Midbrain (tissue), 1 donor: ENCODE measurements at regions not wholly inside any gene's neighbourhood (a gene's known extent, or its start where the extent isn't known, plus 50 kb on each side); places are given as distances from the start of the nearest gene placed in this dataset.
"Not testable (repeated sequence)": the region's sequence is repeated elsewhere in the genome, so short reads cannot be mapped to it uniquely, and the experiment has no call there.

Experiments
- DNase-seq: peaks from one replicate; lab custom pipeline; 2025; lab: John Stamatoyannopoulos, UW

DNA sequence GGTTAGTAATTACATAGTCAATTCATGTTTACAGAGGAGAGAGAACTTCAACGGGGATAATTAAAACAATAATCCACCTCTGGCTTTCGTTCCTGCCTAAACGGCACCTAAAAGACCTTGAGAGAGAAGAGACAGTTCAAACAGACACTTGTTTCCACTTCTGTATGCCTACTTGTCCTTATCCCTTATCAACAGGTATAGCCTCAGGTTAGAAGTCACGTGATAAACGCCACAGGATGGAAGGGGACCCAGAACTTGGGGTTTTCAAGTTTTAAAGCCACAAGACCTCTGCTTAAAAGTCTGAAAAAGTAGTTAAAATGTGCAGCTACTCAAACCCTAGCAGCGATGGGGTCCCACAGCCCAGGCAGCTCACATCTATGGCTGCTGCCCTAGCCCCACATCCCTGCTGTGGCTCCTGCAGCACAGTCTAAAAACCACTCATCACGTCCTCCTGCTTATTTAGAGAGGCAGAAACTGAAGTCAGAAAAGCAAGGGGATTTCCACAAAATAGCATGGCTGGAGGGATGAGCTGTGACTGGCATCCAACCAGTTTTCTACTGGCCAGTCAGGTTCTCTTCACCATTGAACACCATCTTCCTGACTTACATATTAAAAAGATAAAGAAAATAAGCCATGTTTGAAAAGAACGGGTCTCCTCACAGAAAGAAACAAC, 51.2 kb upstream of the SEC16B start:
- DNase-seq = no peak

DNA sequence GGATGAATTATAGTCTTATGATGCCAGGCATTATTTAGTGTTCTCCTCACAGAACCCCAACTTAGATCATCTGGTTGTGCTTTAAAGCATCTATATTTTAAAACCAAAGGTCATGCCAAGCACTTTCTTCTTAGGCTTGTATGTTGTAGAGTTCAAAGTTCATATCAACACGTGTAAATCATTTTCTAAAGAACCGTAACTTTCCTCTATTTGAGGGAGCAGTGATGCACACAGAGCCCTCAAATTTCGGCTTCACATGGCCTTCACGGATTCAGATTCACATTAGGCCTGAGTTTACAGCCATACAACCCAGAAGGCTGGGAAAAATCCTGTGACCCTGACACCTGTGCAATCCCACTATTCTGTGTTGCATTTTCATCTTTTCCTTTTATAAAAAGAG, 52.1 kb upstream of the SEC16B start:
- no peak for DNase-seq

DNA sequence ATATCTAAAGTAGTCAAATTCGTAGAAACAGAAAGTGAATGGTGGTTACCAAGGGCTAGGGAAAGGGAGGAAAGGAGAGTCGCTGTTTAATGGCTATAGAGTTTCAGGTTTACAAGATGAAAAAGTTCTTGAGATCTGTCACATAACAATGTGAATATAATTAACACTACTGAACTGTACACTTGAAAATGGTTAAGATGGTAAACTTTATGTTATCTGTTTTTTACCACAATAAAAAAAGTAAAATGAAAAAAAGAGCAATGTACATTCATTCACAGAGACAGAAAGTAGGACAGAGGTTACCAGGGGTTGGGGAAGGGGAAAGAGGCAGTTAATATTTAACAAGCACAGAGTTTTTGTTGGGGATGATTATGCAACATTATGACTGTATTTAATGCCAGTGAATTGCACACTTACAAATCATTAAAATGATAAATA, 53.3 kb upstream of the SEC16B start:
- DNase-seq = no peak

DNA sequence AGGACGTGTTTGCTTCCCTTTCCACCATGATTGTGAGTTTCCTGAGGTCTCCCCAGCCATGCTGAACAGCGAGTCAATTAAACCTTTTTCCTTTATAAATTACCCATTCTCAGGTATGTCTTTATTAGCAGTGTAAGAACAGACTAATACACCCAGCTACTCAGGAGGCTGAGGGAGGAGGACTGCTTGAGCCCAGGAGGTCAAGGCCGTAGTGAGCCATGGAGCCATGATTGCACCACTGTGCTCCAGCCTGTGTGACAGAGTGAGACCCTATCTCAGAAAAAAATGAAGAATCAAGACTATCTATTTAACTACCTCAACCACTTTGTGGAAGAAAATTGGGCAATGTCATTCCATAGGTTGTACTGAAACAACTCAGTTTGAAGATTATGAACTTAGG, 54.6 kb upstream of the SEC16B start:
- DNase-seq = no peak

DNA sequence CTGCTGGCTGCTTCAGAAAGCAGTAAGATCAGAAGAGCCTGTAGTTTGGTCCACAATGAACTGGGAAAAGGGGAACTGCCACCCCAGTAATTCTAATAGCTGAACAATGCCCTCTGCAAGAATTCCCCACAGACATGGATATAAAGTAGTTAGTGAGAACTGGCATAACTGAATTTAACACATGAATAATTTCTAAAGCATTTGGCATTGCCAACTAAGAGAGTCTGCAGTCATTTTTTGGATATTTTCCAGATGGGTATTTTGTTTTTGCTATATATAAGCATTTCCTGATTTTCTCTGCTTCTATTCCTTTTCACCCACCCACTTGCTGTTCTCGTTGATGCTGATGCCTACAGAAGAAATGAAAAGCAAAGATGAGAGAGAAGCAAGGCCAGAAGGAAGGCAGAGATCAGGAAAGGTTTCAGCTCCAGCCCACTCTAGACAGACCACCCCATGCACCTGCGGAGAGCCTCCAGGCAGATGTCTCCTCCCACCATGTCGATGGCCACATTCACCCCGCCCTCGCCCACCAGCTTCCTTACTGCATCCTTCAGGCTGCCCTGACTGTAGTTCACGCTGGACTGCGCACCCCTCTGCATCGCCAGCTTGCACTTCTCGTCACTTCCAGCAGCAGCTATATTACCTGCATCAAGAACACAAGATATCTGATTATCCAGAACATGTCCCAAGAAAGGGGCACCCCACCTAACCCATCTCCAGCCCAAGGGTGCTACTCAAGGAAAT, 55.9 kb upstream of the SEC16B start:
- DNase-seq = no peak

DNA sequence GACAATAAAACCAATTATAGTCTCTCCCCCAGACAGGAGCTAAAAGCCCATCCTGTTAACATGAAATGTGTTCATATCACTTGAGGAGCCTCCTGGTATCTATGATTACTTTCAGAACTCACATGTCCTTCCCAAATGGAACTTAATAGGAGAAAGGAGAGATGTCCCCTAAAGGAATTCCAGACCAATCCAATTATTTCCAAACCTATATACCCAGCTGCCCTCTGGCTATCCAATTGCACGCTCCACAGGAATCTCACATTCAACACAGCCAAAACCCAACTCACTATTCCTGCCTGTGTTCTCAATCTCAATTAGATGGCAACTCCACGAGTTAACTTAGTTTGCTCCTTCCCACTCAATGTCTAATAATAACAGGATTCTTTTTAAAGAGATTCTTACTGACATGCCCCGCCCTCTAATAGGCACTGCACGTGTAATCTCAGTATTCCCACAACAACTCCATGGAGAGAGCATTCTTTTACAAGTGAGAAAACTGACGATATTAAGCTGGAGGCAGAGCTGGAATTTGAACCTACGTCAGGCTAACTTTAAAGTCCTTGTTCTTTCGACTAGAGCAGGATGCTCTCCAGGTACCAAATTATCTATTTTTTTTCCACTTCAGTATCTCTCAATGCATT, 59.1 kb upstream of the SEC16B start:
- no peak for DNase-seq

DNA sequence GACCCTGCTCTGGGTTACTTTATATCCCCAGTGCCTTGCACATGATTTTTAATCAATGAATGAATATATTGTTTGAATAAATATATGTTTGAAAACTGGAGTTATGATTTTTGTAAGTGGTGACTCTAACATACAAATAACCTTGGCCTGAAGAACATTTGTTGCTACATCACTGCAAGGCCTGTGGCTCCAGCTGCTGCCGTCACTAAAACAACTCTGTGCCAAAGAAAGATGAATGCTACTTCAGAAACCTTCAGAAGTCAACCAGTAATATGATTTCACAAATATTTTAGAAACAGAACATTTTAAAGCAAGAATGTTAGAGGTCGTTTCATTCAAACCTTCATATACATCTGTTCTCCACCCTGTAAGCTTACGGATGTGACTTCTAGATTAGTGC, 60.6 kb upstream of the SEC16B start:
- DNase-seq = no peak

DNA sequence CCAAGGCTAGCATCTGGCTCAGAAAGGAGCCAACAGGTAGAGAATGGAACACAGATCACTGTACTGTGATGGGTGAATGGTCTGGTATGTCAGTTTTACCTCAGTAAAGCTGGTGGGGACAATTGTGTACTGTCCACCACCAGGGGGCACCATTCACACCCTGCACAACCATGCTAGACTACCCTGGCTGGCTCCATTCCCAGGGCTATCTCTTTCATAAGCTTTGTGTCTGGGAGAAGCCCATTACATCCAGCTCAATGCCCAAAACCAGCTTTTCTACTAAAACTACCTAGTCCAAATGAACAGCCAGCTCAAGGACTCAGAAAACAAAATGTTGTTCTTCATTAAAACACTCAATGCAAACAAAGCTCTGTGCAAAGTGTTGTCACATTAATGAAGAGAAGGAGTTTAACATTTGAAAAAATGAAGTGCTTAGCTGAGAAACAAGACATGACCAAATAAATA, 62.0 kb upstream of the RASAL2 start:
- DNase-seq = peak; percentile 84

DNA sequence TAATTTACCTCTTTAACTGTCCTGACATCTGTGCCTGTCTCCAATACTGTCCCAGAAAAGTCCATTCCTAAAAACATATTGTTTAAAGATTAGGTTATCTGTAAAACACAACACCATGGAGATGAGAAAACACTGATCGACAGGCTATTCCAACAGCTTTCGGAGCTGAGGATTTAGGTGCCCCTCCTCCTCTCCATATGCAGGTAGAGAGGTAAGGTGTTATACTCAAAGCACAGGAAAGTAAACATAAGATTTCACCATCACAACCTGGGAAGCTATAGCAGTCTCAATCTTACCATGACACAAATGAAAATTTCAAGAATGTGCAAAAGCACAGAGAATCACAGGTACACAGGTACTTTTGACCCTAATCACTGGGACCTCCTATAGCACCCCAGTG, 60.9 kb upstream of the RASAL2 start:
- DNase-seq = no peak

DNA sequence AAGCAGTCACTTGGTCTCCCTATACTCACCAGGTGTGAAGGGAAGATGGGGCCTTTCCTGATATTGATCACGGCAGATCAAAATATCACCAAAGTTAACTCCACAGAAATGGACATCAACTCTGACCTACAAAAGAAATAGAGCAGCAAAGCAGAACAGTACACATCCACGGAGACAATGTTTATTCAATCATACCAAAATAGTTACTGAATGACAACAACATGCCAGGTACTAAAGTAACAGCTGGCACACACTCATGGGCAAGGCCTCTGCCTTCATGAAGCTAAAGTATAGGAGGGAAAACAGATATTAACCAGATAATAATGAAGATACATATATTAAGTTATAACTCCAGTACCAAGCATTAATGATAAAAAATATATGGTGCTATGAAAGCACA, 59.2 kb upstream of the RASAL2 start:
- no peak for DNase-seq

DNA sequence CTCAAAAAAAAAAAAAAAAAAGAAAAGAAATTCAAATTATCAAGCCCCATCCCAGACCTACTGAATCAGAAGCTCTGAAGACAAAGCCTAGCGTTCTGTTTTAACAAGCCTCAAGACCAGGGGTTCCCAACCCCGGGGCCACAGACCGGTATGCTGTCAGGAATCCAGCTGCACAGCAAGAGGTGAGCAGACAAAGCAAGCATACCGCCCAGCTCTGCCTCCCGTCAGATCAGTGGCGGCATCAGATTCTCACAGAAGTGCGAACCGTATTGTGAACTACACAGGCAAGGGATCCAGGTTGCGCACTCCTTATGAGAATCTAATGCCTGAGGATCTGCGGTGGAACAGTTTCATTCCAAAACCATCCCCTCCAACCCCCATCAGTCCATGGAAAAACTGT, 57.8 kb upstream of the RASAL2 start:
- no peak for DNase-seq

DNA sequence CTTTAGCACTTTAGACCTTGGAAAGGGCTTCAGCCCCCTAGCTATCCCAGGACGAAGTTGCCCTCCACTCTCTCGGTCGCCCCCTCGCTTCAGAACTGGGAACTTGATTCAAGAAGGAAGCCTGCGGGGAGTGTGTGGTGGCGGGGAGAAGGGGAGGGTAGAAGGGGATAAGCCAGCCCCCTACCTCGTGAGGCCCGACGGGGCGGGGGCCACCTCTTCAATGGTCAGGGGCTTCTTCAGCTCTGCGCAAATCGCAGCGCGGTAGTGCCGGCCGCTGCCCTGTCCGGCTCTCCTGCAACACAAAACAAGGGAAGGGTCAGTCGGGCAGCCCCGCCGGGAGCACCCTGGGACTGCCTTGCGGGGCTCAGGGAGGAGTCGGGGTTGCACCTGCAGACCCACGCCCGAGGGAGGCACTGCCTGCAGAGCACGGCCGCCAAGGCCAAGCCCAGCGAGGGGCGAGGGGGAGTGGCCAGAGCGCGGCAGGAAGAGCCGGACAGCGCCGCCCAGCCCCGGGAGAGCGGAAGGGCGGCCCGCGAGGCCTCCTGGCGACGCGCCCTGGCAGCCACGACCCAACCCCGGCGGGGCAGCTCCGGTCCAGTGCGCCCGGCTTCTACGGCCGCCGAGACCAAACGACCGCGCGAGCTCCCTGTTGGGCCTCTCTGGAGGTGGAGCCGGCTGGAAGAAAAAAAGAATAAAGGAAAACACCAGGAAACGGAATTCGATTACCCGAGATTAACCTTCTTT, 56.2 kb upstream of the RASAL2 start:
- peak; percentile 85 for DNase-seq

DNA sequence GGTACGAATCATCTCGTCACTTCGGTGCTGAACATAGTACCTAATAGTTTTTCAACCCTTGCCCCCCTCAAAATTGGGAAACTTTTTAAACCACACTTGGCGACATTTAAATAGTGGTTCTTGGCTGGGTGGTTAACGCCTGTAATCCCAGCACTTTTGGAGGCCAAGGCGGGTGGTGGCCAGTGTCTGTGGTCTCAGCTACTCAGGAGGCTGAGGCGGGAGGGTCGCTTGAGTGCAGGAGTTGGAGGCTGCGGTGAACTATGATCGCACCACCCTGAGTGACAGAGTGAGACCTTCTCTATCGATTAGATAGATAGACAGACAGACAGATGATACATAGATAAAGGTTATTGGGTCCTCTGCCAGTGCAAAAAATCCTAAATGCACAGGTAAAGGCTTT, 55.5 kb upstream of the RASAL2 start:
- no peak for DNase-seq

DNA sequence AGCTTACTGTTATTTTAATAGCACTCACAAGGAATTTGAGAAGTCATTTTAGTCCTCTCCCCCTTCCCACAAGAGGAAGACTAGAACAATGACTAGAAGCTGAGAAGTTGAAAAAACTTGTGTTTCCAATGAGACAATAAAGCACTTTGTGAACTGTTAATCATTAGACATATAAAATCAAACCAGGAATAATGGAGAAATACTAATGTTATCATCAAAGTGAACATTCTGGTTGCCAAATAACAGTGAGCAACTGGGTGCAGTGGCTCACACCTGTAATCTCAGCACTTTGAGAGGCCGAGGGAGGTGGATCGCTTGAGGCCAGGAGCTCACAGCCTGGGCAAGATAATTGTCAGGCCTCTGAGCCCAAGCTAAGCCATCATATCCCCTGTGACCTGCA, 54.0 kb upstream of the RASAL2 start:
- no peak for DNase-seq

DNA sequence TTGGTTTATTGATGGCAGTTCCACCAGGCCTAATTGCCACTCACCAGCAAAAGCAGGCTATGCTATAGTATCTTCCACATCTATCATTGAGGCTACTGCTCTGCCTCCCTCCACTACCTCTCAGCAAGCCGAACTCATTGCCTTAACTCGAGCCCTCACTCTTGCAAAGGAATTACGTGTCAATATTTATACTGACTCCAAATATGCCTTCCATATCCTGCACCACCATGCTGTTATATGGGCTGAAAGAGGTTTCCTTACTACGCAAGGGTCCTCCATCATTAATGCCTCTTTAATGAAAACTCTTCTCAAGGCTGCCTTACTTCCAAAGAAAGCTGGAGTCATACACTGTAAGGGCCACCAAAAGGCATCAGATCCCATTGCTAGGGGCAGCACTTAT, 50.0 kb upstream of the RASAL2 start:
- not testable (repeated sequence) for DNase-seq
